GM21381 (cell line): ENCODE measurements at regions not wholly inside any gene's neighbourhood (a gene's known extent, or its start where the extent isn't known, plus 50 kb on each side); places are given as distances from the start of the nearest gene placed in this dataset.

Source experiments
- ATAC-seq: cut with Tn5 transposase; IDR thresholded peaks from one replicate; pipeline ENCODE4 v1.9.1; 2021; ENCODE audit warnings: mild to moderate bottlenecking, moderate library complexity; ENCODE audit not compliant: unreplicated experiment

DNA sequence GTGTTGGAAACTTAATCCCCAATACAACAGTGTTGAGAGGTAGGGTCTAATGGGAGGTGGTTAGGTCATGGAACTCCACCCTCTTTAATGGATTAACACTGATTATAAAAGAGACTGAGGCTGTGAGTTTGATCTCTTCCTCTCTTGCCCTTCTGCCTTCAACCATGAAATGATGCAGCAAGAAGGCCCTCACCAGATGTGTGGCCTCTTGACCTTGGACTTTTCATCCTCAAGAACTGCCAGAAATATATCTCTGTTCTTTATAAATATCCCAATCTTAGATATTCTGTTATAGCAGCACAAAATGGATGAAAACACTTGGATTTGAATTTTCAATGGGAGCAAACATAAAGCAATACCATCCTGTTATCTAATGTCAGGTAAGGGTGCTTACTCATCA is 67.6 kb downstream of the NMUR2 start:
- no peak for ATAC-seq

DNA sequence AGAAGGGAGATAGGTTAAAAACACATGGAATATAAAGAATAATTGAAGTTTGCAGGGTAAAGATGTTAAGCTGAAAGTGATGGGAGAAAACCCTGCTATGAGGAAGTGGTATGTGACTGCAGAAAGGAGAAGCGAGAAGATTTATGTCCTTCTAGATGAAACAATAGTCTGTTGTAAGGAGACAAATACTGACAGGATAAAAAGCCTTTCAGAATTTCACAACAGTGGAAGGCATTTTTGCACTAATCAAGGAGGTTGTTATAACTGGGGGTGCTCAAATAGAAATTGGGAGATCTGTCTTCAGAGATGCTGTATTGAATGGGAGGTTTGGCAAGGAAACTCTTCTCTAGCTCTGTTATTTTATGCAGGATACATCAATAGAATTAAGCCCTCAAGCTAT is 69.6 kb downstream of the NMUR2 start:
- no peak for ATAC-seq

DNA sequence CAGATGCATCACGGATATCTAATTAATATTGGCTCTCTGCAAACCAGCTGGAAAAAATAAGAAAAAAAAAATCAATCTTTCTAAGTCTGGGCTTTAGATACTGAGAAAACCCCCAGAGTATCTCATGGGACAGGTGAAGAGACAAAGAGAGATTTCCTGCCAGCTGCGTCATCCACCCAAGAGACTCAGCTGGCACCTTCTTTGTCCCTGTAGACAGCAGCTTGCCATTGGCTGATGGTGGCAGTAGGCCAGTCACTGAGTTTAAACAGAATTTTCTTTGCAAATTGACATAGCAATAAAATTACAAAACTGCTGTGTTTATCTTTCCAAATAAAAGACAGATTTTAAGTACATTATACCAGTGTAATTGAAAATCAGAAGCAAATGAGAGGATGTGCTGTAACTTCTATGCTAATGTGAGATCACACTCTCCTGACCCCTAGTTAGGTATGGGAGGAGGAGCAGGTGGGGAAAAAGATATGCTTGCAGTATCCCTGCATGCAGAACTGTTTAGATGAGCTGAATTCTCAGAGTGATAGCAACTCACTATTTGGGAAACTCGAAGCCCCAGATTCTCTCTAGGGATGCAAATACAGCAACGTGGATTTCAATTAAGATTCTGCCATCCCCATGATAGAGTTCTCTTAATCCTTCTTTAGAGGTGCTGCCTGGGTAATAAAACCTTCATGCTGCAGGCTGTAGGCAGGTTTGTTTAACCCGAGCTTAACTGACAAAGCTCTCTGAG is 72.2 kb downstream of the NMUR2 start:
- ATAC-seq = no peak

DNA sequence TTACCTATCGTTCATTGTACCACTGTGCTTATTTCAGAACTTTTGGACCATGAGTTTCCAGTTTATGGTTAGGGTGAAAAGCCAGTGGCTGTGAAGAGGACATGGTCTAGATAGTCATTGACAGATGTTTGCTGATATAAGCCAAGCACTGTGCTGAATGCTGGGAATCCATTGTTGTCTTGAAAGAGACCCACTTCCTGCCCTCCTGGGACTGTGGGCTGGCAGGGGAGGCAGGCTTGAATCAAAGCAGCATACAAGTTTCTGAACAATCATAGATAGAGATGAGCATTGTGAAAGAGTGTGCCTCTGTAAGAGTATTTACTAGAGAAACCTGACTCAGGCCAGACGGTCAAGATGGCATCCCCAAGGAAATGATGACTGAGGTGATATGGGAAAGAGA is 73.4 kb downstream of the NMUR2 start:
- no peak for ATAC-seq

DNA sequence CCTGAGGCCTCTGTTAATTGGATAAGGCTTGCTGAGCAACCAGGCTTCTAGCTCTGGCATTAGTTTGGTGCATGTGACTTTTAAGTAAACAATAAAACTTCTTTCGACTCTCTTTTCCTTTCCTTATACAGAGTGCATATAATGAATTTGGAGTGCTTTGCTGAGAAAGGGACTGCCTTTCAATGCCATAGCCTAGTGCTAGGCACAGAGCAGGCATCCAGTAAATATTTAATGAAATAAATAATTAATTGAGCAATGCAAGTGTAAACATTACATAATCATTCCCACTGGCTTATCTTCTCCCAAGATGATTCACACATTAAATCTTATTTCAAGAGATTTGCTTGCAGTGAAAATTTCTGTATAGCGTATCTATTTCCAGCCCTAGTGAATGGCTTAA is 74.1 kb downstream of the NMUR2 start:
- ATAC-seq = no peak

DNA sequence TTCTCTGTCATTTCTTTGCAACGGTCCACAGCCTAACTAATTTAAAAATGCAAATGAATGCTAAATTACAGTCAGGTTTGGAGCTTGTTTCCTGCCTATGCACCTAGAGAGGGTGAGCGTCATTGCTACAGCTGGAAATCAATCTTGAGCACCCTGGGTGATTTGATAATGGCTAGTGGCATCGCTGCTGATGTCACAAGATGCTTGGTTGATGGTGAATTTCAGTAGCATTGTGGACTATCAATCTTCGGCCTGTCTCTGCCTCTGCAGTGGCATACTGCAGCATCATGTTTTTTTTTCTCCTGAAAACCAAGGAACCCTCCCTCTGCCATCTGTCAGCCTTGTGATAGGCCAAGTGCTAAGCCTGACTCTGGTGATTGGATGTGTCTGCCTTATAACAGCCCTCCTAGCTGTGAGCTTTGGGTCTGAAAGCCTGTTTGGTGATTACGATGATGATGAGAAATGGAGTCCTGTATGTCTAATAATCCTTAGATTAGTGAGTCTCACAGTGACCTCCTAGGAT is 75.3 kb downstream of the NMUR2 start:
- ATAC-seq = no peak

DNA sequence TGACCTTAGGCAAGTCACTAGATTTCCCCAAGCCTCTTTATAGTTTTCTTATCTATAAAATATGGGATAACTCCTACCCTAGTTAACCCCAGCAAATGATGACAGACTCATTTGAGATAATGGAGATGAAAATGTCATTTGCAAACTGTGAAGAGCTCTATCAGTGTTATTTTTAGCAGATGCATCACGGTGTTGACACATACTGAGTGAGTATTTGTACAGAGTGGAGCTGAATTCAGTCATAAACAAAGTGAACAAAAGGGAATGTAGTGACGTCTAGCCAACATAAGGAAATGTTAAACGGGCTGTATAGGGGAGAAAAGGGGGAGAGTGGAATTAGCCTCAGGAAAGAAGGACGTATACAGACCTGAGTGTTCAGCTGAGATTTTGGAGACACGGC is 75.9 kb downstream of the NMUR2 start:
- ATAC-seq = no peak

DNA sequence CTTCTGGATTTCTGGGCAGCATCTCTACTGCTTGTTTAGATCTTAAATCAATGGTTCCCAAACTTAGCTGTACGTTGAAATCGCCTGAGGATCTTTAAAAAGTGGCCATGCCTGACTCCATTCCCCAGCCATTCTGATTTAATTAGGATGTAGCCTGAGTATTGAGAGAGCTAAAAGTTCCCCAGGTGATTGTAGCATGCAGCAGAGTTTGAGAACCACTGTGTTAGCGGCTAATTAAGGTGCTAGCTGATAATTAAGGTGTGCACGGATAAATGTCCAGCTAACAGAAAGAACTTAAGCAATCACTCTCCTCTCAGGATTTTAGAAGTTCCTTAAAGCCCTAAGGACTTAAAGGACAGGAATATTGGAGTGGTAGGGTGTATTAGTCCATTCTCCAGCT is 89.1 kb downstream of the NMUR2 start:
- ATAC-seq = no peak

DNA sequence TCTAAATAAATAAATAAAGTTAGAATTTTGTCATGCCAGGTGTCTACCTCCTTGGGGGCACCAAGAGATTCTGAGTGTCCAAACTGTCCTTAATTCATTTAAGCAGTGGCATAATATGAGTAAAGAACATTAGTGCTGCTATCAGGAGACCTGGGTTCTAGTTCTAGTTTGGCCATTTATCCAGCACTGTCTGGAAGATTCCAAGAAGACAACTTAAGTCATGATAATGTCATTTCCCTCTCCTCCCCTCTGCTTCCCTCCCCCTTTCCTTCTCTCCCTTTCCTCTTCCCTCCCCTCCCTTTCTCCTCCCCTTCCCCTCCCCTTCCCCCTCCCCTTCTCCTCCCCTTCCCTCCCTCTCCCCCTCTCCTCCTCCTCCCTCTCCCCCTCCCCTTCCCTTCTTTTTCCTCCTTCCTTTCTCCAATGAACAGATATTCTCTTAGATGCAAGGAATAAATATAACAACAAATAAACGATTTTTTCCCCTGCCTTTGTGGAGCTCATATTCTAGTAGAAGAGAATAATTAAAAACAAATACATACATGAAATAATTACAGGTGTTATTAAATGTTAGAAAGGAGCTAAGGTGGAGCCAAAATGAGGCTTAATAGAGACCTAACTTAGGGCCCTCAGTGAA is 90.8 kb downstream of the NMUR2 start:
- no peak for ATAC-seq

DNA sequence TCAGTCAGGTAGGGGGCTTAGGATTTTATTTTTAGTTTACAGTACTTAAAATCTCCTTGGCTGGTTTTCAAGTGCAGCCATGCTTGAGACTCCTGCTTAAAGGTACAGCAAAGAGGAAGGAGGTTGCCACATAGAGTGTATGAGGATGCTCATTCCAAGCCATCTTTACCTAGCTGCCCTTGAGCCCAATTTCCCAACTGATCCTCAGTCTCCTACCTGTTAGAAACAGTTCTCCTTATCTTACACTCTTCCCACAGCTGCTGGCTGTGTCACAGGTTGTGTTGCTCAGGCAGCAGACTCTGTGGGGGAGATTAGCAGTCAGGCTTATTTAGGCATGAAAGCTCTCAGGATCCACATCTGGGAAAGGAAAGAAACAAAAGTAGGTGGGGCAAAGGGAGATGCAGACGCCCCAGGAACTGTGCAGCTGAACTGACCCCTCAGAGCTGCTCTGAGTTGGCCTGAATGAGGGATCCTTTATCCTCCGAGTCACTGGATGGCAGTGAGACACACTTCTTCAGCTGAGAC is 95.1 kb downstream of the NMUR2 start:
- ATAC-seq = no peak

DNA sequence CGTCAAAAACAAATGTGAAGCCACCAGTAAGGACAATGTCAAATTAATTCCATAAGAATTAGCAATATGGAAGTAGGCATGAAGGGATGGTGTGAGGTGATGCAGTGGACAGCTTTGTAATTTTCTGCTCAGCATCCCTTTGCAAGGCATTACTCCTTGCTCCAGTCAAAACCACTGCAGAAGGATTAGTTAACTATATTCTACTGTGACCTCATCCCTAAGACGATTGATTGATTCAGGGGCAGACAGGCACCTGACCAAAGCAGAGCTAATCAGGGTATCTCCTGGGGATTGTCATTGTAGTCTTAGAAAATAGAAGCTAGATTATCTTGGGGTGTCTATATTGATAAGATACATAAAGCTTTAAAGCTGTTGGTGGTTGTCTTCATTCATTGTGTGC is 98.7 kb downstream of the NMUR2 start:
- ATAC-seq = no peak

DNA sequence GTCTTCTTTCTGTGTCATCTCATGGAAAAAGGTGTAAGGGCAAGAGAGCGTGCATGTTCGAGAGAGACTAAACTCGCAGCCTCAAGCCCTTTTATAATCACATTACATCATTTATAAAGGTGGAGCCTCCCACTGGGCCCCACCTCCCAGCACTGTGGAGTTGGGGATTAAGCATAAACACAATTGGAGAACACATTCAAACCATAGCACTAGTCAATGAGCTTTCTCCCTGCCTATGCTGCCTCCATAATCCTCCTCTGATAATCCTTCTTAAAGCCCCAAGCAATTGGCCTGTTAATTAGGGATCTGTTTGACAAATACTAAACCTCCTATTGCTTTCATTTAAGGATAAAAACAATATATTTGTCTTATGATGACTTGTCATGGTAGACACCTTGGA is 99.6 kb downstream of the NMUR2 start:
- no peak for ATAC-seq

DNA sequence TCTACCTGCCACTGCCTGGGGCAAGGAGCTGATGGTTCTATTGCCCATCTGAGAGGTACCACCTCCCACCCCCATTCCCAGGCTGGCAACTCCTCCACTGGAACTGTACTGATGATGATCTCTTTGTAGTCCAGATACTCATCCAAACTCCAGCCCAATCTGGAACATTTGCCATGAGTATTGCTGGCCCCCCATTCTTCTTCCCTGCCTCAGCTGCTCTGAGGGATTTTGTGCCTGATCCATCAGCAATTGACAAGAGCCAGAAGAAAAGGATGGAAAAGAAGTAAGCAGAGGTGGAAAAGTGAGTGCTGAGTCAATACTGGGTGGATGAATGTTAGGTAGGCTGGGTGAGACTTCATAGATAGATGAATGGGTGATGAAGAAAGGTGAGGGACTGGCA is 101.2 kb downstream of the NMUR2 start:
- ATAC-seq = no peak

DNA sequence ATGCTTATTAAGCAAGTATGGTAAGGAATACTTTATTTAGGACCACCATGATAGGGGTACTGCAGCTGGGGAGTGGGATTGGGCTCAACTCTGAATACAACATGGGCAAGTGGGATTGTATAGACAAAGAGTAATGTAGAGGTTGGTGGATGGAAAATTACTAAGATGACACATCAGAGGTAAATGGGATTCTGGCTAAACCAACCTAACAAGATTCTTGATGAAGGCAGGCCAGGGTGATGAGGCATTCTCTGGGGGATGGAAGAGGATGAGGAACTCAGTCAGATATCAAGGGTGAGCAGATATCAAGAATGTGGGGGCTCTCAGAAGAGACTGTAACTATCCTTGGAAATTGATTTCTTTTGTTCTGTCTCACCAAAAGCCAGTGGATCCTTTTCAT is 107.2 kb downstream of the NMUR2 start:
- ATAC-seq = no peak

DNA sequence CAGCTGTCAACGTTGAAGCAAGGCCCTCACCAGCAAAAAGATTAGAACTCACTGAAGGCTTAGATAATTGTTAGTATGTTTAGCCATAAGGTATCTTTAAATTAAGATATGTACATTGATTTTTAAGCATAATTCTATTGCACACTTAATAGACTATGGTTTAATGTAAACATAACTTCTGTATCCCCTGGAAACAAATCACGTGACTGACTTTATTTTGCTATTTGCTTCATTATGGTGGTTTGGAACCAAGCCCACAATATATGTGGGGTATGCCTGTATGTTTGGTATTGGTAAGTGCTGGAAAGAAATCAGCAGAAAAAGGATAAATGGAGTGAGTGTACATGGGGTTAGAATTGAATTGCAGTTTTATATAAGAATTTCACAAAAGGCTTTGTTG is 111.9 kb downstream of the NMUR2 start:
- ATAC-seq = no peak

DNA sequence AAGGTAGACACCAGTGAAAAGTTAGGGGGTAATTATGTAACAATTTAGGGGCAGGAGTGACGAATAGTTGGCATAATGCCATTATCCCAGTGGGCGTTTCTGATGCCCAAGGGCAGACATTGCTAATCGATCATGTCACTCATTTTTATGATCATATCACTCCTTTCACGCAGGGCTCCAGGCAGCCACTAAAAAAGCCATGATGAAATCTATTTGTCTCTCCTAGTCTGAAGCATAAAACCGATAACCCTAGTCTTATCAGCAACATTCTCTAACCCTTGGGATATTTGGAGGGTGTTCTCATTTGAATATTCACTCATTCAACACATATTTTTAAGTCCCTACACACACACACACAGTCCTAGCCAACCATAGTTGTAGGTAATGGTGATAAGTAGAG is 114.9 kb downstream of the NMUR2 start:
- ATAC-seq = no peak

DNA sequence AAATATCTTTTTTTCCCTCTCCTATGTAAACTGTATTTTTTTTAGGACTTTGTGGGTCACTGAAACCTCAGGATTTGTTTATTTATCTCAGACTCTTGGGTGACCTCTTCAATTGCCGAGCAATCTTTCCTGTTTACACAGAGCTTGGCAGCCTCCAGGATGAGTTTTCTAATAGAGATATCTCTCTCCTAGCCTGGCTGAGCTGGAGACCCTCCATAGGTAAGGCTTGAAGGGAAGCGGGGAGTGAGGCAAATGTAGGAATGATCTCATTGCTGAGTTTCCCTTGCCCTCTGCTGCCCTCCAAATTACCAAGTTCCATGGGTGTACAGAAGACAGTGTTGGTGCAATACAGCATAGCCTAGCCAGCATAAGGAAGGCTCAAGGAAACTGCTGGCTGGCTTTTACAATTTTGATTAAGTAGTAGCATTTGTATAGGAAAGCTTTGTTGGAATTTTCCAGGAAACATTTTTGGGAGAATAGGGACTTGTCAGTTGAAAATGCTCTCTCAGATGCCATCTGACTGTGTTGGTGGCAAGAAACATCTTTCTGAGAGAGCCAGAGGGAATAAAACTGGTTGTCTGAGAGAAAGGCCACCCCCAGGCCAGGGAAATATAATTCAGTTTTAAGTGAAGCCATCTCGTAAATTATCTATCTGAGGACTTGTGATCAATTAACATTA is 116.0 kb downstream of the NMUR2 start:
- ATAC-seq = no peak

DNA sequence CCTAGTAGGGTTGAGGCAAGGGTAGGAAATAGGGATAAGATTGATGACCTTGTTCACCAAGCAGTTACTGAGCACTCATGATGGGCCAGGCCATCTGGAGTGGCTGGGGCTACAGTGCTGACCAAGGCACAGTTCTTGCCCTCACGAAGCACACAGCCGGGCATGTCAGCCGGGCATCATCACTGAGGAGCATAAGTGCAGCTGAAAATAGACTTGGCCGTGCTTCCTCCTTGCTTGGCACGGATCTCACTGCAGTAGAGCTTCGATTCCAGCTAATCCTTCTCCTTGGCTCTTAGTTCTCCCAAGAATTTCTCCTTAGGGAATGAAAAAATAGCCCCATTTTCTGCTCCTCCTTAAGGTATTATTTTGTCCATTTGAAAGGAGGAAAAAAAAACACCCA is 116.6 kb downstream of the NMUR2 start:
- ATAC-seq = no peak

DNA sequence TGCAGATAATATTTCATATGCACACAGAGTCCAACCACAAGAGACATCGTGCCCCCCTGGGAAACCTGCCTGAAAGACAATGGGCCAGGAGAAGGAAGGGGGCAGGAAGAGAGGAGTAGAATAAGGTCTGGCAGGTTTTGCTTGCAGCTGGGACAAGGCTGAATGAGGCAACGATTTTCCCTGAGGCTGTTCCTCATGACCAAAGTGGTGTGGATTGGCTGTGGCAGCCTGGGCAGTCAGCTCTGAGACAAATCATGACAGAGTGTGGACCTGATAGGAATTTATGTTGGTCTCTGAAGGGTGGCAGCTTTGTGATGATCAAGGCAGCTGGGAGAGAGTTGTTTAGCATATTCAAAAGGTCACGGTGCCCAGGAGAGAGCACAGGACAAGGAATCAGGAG is 119.3 kb downstream of the NMUR2 start:
- no peak for ATAC-seq

DNA sequence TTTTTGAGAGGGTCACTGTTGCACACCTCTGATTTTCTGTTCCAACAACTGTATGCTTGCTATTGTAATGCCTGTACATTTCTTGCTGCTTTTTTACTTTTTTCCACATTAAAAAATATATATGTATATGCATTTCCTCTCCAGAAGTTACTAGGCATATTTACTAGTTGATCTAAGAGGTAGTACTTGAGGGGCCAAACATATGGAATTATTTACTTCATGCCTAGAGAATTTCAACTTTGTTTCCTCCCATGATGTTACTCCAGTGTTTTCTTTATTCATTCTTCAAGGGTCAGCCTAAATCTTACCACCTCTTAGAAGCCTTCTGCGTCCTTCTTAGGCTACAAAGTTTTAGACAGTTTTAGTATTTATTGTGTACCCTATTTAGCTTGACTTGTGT is 122.7 kb downstream of the NMUR2 start:
- no peak for ATAC-seq

DNA sequence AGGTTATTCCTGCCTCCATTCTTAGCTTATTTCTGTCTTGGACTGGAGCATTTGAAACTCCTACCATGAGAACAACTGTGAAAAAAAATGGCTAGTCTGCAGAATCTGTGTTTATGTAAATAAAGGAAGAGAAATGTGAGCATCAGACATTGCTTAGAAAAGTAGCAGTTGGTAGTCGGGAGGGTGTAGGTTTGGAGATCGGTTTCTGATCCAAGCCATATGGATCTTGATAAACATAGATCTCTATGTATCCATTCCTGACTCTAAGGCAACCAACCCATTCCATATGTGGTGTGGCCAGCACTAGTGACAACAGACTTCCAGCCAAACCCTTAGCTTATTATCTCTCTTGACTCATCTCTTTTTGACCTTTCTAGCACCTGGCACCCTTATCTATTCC is 127.1 kb downstream of the NMUR2 start:
- ATAC-seq = no peak

DNA sequence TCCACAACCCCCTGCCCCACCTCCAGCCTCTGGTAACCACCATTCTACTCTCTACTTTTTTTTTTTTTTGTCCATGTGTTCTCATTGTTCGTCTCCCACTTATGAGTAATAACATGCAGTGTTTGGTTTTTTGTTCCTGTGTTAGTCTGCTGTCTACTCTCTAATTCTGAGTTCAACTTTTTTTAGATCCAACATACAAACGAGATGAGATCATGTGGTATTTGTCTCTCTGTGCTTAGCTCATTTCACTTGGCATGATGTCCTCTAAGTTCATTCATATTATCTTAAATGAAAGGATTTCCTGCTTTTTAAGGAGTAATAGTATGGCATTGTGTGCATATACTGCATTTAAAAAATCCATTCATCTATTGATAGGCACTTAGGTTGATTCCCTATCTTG is 130.9 kb downstream of the NMUR2 start:
- no peak for ATAC-seq
